HG02759 (cell line): ENCODE measurements at regions not wholly inside any gene's neighbourhood (a gene's known extent, or its start where the extent isn't known, plus 50 kb on each side); places are given as distances from the start of the nearest gene placed in this dataset.

Experiments
- ATAC-seq: cut with Tn5 transposase; IDR thresholded peaks from one replicate; pipeline ENCODE4 v1.9.1; 2021; ENCODE audit warnings: mild to moderate bottlenecking, moderate library complexity; ENCODE audit not compliant: unreplicated experiment

- no peak for ATAC-seq
Observed at GRCh38 chr21:35853321-35854239, 206.7 kb downstream of the SETD4 start.

- no peak for ATAC-seq
Observed at GRCh38 chr21:35852820-35853219, 207.5 kb downstream of the SETD4 start.

- no peak for ATAC-seq
Observed at GRCh38 chr21:35850542-35851103, 209.7 kb downstream of the SETD4 start.

- no peak for ATAC-seq
Observed at GRCh38 chr21:35850029-35850428, 210.3 kb downstream of the SETD4 start.

GRCh38 chr21:35849144-35849543 lies 211.2 kb downstream of the SETD4 start:
- no peak for ATAC-seq

DNA sequence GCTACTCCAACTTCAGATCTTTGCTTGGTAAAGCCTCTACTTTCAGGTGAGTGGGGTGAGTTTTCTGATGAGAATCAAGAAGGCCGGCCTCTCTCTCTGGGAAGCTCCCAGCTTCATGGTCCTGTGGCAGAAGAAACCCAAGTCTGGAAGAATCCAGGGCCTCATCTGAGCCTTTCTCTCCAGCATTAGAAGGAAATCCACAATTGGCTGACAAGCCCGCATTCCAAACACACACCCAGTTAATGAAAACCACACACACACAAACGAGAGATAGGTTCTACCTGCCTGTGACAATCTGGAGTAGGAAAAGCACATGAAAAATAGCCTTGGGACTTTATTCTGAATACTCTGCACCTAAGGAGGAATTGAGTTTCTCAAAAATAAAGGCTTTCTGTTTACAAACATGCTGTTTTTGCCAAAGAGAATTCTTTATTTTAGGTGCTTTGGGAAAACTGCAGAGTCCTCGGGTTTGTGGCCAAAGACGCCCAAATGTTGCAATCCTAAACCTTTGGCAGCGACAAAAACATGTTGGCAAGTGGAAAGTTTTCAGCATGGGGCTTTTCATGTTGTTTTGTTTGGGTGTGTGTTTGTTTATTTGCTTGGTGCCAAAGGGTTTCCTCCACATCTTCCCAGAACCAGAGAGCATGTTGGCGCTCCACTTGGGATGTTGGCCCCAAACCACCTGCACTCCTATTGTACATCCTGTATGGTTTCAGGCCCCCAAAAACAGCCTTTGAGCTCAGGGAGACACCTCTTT lies 216.2 kb downstream of the SETD4 start:
- no peak for ATAC-seq

GRCh38 chr21:35840949-35841348 lies 219.4 kb downstream of the SETD4 start:
- no peak for ATAC-seq

DNA sequence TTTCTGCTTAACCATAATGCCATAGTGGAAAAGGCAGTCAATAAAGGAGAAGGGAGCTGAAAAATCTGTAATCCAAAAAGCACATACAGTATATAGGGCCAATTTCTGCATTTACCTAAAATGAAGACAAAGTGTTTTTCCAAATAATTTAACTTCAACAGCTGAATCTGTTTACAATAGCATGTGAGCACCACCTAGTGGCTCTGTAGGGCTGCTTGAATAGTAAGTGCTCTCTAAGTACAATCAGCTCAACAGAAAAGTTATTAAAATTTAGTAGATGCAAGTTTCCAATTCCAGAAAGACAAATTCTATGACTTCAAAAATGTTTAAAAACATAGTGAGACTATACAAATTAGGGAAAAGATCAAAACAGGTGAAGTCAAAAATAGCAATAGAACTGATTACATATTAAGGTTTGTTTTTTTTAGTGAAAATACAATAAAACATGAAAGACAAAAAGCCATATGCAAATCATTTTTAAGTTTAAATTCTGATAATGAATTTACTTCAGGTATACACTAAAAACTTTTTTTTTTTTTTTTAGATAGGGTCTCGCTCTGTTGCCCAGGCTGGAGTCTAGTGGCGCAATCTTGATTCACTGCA lies 220.0 kb downstream of the SETD4 start:
- ATAC-seq, result no peak

DNA sequence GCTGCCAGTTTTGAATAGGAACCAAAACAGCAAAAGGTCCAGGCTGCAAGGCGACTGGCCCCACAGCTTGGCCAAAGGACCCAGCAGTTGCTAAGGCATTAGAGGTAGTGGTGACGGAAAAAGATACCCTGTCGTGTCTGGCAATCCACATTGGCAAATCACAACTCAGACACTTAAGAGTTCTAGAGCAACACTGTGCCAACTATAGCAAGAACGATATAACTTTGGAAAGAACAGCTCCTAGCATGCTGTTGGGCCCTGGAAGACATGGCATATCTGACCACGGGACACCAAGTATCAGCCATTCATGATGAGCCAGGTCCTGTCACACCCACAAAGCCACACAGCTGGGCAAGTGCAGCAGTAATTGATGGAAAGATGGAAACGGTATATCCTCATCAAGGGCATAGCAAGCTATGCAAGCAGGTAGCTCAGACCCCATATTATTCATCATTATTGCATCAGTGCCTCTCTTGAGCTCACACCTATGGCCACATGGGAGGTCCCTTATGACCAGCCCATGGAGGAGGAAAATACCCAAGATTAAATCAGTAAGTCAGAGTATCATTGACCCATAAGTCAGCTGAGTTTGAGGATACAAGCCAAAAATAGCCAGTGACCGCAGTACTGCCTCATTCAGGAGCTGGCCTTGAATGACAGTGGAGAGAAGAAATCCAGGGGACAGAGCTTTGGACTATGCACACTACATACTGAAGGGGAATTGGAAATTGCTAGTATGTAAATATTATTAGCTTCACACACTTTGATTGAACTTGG lies 221.2 kb downstream of the SETD4 start:
- no peak for ATAC-seq

DNA sequence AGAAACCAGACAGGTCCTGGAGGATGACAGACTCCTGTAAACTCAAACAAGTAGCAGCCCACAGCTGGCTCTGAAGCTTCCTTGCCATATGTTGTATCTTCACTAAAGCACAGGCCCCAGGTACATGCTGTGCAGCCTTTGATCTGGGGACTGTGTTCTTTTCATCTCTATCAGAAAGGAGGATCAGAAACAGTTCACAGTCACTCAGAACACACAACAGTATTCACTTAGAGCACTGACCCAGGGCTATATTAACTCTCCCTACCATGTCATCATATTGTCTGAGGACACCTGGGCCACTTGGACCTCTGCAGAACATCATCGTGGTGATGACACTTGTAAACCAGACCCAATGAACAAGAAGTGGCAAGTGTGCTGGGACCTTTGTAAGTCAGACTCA lies 222.0 kb downstream of the SETD4 start:
- ATAC-seq, result no peak

DNA sequence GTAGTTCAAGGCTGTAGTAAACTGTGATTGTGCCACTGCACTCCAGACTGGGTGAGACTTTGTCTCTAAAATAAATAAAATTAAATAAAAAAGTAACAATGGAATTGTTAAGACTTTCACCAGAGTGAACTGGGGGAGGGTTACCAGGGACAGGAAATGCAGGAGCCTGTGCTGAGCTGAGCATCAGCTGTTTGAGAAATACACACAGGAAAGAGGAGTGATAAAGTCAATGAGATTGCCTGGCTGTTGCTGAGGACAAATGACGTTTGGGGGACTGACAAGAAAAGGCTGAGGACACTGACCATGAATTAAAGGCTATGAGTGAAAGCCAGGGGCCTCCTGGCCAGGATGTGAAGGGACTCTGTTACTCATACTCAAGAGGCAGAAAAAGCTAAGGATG lies 226.3 kb downstream of the SETD4 start:
- ATAC-seq, result no peak

GRCh38 chr21:35833388-35833787 lies 226.9 kb downstream of the SETD4 start:
- ATAC-seq, result no peak

DNA sequence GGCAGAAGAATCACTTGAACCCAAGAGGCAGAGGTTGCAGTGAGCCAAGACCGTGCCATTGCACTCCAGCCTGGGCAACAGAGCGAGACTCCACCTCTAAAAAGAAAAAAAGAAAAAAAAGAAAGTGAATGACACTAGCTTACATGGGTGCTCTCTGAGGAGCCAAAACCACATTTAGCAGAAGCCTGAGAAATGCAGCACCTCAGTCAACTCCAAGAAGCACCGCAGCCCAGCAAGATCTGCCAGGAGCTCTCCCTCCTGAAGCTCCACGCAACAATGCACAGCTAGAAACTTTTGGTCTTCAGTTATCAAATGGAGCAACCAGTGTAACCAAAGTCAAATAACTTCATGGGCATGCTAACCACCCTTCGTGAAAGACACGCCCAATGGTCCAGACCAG lies 229.1 kb downstream of the SETD4 start:
- no peak for ATAC-seq

- no peak for ATAC-seq
Observed at GRCh38 chr21:35829067-35829466, 231.3 kb downstream of the SETD4 start.

- no peak for ATAC-seq
Observed at GRCh38 chr21:35828161-35828560, 232.2 kb downstream of the SETD4 start.

DNA sequence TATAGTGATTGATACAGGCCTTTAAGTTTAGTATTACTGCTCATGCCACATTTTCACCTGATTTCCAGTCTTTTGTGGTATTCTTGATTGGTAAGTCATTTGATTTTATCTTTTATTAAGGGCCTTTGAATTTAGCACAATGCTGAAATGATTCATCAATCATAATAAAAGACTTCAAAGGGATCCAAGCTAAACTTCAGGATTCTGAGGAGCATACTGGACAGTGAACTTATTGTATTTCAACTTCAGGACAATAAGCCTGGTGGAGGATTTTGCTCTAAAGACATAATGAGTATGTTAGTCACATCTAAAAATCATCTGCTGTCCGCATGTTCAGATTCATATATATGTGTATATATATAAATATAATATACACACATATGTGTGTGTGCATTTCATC lies 233.3 kb downstream of the SETD4 start:
- no peak for ATAC-seq

DNA sequence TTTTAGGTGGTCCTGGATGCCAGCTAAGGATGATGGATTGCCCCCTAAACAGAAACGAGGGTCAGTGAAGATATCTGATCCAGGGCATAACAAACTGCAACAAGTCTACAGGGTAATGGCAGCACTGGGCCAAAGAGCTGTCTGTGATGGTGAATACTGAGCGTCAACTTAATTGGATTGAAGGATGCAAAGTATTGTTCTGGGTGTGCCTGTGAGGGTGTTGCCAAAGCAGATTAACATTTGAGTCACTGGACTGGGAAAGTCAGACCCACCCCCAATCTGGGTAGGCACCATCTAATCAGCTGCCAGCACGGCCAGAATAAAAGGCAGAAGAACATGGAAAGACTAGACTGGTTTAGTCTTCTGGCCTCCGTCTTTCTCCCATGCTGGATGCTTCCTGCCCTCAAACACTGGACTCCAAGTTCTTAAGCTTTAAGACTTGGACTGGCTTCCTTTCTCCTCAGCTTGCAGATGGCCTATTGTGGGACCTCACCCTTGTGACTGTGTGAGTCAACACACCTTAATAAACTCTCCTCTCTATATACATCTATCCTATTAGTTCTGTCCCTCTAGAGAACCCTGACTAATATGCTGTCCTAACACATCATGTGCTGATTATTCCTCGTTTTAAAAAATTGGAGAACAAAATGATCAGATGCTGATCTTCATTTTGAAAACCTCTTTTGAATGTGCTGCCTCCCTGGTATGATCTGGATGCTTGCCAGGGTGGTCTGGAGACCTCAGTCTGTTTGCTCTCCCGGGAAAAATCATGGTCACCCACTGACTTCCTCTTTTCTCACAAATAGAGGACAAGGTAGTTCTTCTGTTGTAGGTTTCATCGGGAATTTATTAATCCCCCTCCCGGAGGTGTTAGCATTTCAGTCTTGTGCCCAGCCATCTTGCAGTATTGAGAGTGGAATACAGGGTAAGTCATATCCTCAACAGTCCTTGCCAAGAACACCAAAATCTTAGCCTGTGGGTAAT lies 234.7 kb downstream of the SETD4 start:
- ATAC-seq, result no peak

- no peak for ATAC-seq
Observed at GRCh38 chr21:35824136-35824535, 236.2 kb downstream of the SETD4 start.

DNA sequence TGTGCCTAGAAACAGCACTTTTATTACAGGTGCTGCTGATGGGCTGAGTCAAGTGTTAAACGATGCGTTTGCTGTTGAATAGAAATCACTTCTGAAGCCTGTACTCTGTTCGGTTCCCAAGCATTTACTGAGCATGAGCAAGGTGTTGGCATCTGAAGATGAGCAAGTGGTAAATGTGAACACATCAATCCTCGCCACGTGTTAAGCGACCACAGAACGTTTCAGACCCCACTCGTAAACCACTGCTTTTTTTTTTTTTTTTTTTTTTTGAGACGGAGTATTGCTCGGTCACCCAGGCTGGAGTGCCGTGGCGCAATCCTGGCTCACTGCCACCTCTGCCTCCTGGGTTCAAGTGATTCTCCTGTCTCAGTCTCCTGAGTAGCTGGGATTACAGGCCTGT lies 241.2 kb downstream of the SETD4 start:
- no peak for ATAC-seq
